ENCODE measurements at regions not wholly inside any gene's neighbourhood (a gene's known extent, or its start where the extent isn't known, plus 50 kb on each side); places are given as distances from the start of the nearest gene placed in this dataset.

DNA sequence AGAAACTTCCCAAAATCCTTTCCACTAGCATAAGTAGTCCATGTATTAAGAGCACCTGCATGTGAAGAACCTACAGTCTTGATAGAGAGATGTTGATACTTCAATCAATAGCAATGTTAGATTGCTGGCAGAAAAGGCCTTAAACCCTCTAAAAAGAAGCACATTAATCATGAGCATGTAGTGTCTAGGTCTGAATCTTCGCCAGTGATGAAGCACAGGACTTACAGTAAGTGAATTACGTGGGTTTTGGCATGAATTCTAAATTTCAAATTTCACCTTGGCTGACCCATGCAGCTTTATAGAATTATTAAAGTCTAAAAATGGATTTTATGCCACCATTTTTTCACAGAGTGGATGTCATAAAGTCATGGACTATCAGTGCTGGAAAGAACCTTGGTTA, 791.6 kb upstream of the NOVA1 start:
- Histone ChIP-seq H3K9me3 (no peaks in the 10 kb centered on the region), H3K4me1 (no peaks in the 10 kb centered on the region), H3K36me3 (no peaks in the 10 kb centered on the region), H3K4me3 (no peak overlapping the region), H3K27me3 (no peaks in the 10 kb centered on the region), H3K27ac (no peak overlapping the region)
- WGBS, 2 donors (ENCODE audit: low coverage in 1 of 2), result 38 to 58% methylated on average over 2 of the region's 2 CpGs
- TF ChIP-seq, protein P1, sequence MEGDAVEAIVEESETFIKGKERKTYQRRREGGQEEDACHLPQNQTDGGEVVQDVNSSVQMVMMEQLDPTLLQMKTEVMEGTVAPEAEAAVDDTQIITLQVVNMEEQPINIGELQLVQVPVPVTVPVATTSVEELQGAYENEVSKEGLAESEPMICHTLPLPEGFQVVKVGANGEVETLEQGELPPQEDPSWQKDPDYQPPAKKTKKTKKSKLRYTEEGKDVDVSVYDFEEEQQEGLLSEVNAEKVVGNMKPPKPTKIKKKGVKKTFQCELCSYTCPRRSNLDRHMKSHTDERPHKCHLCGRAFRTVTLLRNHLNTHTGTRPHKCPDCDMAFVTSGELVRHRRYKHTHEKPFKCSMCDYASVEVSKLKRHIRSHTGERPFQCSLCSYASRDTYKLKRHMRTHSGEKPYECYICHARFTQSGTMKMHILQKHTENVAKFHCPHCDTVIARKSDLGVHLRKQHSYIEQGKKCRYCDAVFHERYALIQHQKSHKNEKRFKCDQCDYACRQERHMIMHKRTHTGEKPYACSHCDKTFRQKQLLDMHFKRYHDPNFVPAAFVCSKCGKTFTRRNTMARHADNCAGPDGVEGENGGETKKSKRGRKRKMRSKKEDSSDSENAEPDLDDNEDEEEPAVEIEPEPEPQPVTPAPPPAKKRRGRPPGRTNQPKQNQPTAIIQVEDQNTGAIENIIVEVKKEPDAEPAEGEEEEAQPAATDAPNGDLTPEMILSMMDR (IDR thresholded peaks at IDR 0.05), result no peak
- TF ChIP-seq EP300 (IDR thresholded peaks at IDR 0.05) (no peak), POLR2AphosphoS5 (IDR thresholded peaks at IDR 0.05) (no peak), POLR2A (IDR thresholded peaks at IDR 0.05) (no peak)
- no peak for ATAC-seq

DNA sequence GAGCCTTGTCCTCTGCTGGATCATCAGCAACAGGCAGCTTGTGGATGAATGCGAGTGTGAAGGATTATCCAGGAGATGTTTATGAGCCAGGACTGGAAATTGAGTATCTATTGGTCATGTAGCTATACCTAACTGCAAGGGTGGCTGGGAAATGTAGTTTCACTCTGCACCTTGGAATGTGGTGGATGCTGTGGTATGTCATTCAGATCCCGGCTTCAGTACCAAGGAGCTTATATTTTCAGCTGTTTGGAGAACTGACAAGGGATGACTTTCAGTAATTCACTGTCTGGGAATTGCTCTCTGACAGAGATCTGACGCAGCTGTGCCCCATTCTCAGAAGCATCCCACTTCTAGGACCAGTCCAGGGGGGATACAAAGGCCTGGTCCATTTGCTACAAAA, 792.3 kb upstream of the NOVA1 start:
- H3K4me1 ChIP-seq, result no peaks in the 10 kb centered on the region
- TF ChIP-seq POLR2A (IDR thresholded peaks at IDR 0.05), result no peak
- TF ChIP-seq POLR2AphosphoS5 (IDR thresholded peaks at IDR 0.05), result no peak
- TF ChIP-seq, protein P1 (IDR thresholded peaks at IDR 0.05), result no peak
- no peak for TF ChIP-seq EP300 (IDR thresholded peaks at IDR 0.05)
- ATAC-seq, result no peak
- no peaks in the 10 kb centered on the region for H3K27me3 ChIP-seq
- no peak overlapping the region for H3K4me3 ChIP-seq
- WGBS, 2 donors (ENCODE audit: low coverage in 1 of 2), result 67 to 80% methylated on average over 2 of the region's 3 CpGs
- H3K27ac ChIP-seq, result no peak overlapping the region
- H3K36me3 ChIP-seq, result no peaks in the 10 kb centered on the region
- no peaks in the 10 kb centered on the region for H3K9me3 ChIP-seq

GRCh38 chr14:27391331-27391730, 793.5 kb upstream of the NOVA1 start:
- Histone ChIP-seq H3K9me3 (no peaks in the 10 kb centered on the region), H3K27ac (no peak overlapping the region), H3K4me3 (no peak overlapping the region), H3K36me3 (no peaks in the 10 kb centered on the region), H3K4me1 (no peaks in the 10 kb centered on the region), H3K27me3 (no peaks in the 10 kb centered on the region)
- ATAC-seq, result no peak
- no peak for TF ChIP-seq POLR2A (IDR thresholded peaks at IDR 0.05)
- no peak for TF ChIP-seq POLR2AphosphoS5 (IDR thresholded peaks at IDR 0.05)
- no peak for TF ChIP-seq EP300 (IDR thresholded peaks at IDR 0.05)
- TF ChIP-seq, protein P1 (IDR thresholded peaks at IDR 0.05), result no peak
- WGBS, 2 donors (ENCODE audit: low coverage in 1 of 2), result 64 to 70% methylated on average over 4 of the region's 4 CpGs

- 71 to 94% methylated on average over 1 of the region's 1 CpG for WGBS, 2 donors (ENCODE audit: low coverage in 1 of 2)
- Histone ChIP-seq H3K27me3 (no peaks in the 10 kb centered on the region), H3K36me3 (no peaks in the 10 kb centered on the region), H3K4me1 (no peaks in the 10 kb centered on the region), H3K27ac (no peak overlapping the region), H3K9me3 (no peaks in the 10 kb centered on the region), H3K4me3 (no peak overlapping the region)
- TF ChIP-seq POLR2A (IDR thresholded peaks at IDR 0.05) (no peak), POLR2AphosphoS5 (IDR thresholded peaks at IDR 0.05) (no peak), EP300 (IDR thresholded peaks at IDR 0.05) (no peak)
- TF ChIP-seq, protein P1 (IDR thresholded peaks at IDR 0.05), result no peak
- ATAC-seq, result no peak
These were observed 794.3 kb upstream of the NOVA1 start for GRCh38 chr14:27392153-27392552.

DNA sequence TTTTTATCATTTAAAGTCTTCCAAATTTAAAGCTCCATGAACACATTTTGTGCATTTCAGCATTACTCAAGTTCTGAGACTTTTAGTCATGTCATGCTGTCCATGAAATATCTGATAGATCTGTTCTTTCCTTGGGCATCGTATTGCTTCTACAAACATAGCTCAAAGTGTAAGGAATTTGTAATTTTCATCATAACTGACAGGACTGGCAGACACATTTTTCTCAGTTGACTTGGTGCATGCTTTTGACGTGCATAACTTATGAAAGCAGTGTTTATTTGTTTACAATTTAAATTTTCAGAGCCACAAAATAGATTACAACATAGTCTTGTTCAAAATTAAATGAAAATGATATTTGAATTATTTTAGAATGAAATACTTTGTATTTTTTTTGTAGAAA, 812.1 kb upstream of the NOVA1 start:
- Histone ChIP-seq H3K4me1 (no peaks in the 10 kb centered on the region), H3K4me3 (no peak overlapping the region), H3K36me3 (no peaks in the 10 kb centered on the region), H3K27me3 (no peaks in the 10 kb centered on the region), H3K27ac (no peak overlapping the region), H3K9me3 (no peaks in the 10 kb centered on the region)
- TF ChIP-seq EP300 (IDR thresholded peaks at IDR 0.05), result no peak
- TF ChIP-seq, protein P1 (IDR thresholded peaks at IDR 0.05), result no peak
- TF ChIP-seq POLR2A (IDR thresholded peaks at IDR 0.05), result no peak
- TF ChIP-seq POLR2AphosphoS5 (IDR thresholded peaks at IDR 0.05), result no peak
- WGBS, 2 donors (ENCODE audit: low coverage in 1 of 2), result 53 to 82% methylated on average over 2 of the region's 2 CpGs
- no peak for ATAC-seq

All from gastroesophageal sphincter (tissue), 4 donors.